ENCODE measurements at regions not wholly inside any gene's neighbourhood (a gene's known extent, or its start where the extent isn't known, plus 50 kb on each side); places are given as distances from the start of the nearest gene placed in this dataset.
A peak's percentile ranks its signal among the peaks of the same experiment; 100 is the strongest.
"Not testable (repeated sequence)": the region's sequence is repeated elsewhere in the genome, so short reads cannot be mapped to it uniquely, and the experiment has no call there.

- peak; percentile 86 for FAIRE-seq
- TF ChIP-seq POLR2A (IDR thresholded peaks at IDR 0.05; ENCODE audit: low read depth, low read length), result no peak
- TF ChIP-seq POLR2AphosphoS5 (IDR thresholded peaks at IDR 0.05; ENCODE audit: low read depth, low read length), result no peak
- TF ChIP-seq TAF1 (IDR thresholded peaks at IDR 0.05; ENCODE audit: borderline replicate concordance, low read depth, low read length), result no peak
- DNase-seq (ENCODE audit: insufficient read length), result no peak
Measured at GRCh38 chr1:234851450-234852438, 241.8 kb upstream of the IRF2BP2 start.

- TF ChIP-seq TAF1 (IDR thresholded peaks at IDR 0.05; ENCODE audit: borderline replicate concordance, low read depth, low read length) (no peak), POLR2AphosphoS5 (IDR thresholded peaks at IDR 0.05; ENCODE audit: low read depth, low read length) (no peak), POLR2A (IDR thresholded peaks at IDR 0.05; ENCODE audit: low read depth, low read length) (no peak)
- no peak for DNase-seq (ENCODE audit: insufficient read length)
- no peak for FAIRE-seq
Measured at GRCh38 chr1:234849832-234850231, 239.9 kb upstream of the IRF2BP2 start.

GRCh38 chr1:234848972-234849649 lies 239.1 kb upstream of the IRF2BP2 start:
- TF ChIP-seq POLR2AphosphoS5 (IDR thresholded peaks at IDR 0.05; ENCODE audit: low read depth, low read length), result no peak
- DNase-seq (ENCODE audit: insufficient read length) (no peak), FAIRE-seq (no peak)

GRCh38 chr1:234846813-234847212 lies 236.8 kb upstream of the IRF2BP2 start:
- not testable (repeated sequence) for DNase-seq (ENCODE audit: insufficient read length); FAIRE-seq

GRCh38 chr1:234845836-234846235 lies 235.9 kb upstream of the IRF2BP2 start:
- no peak for TF ChIP-seq POLR2A (IDR thresholded peaks at IDR 0.05; ENCODE audit: low read depth, low read length)
- no peak for TF ChIP-seq TAF1 (IDR thresholded peaks at IDR 0.05; ENCODE audit: borderline replicate concordance, low read depth, low read length)
- TF ChIP-seq POLR2AphosphoS5 (IDR thresholded peaks at IDR 0.05; ENCODE audit: low read depth, low read length), result no peak
- DNase-seq (ENCODE audit: insufficient read length) (no peak), FAIRE-seq (no peak)

- no peak for DNase-seq (ENCODE audit: insufficient read length)
Measured at GRCh38 chr1:234845097-234845660, 235.2 kb upstream of the IRF2BP2 start.

GRCh38 chr1:234844479-234845031 lies 234.6 kb upstream of the IRF2BP2 start:
- DNase-seq (ENCODE audit: insufficient read length) (no peak), FAIRE-seq (peak; percentile 51)
- TF ChIP-seq POLR2A (IDR thresholded peaks at IDR 0.05; ENCODE audit: low read depth, low read length), result peak; percentile 46; the same call in 1 of the 2 replicates
- no peak for TF ChIP-seq TAF1 (IDR thresholded peaks at IDR 0.05; ENCODE audit: borderline replicate concordance, low read depth, low read length)
- peak; percentile 72 for TF ChIP-seq POLR2AphosphoS5 (IDR thresholded peaks at IDR 0.05; ENCODE audit: low read depth, low read length)

More at GRCh38 chr1:234845097-234845660, 235.2 kb upstream of the IRF2BP2 start:
- FAIRE-seq, result peak; percentile 53
- TF ChIP-seq POLR2A (IDR thresholded peaks at IDR 0.05; ENCODE audit: low read depth, low read length), result no peak
- TF ChIP-seq TAF1 (IDR thresholded peaks at IDR 0.05; ENCODE audit: borderline replicate concordance, low read depth, low read length), result no peak
- TF ChIP-seq POLR2AphosphoS5 (IDR thresholded peaks at IDR 0.05; ENCODE audit: low read depth, low read length), result no peak

GRCh38 chr1:234843946-234844345 lies 234.0 kb upstream of the IRF2BP2 start:
- TF ChIP-seq TAF1 (IDR thresholded peaks at IDR 0.05; ENCODE audit: borderline replicate concordance, low read depth, low read length), result no peak
- no peak for TF ChIP-seq POLR2AphosphoS5 (IDR thresholded peaks at IDR 0.05; ENCODE audit: low read depth, low read length)
- DNase-seq (ENCODE audit: insufficient read length), result no peak
- no peak for FAIRE-seq

GRCh38 chr1:234842726-234843641 lies 233.0 kb upstream of the IRF2BP2 start:
- TF ChIP-seq TAF1 (IDR thresholded peaks at IDR 0.05; ENCODE audit: borderline replicate concordance, low read depth, low read length) (peak; percentile 67; the same call in 1 of the 2 replicates), POLR2A (IDR thresholded peaks at IDR 0.05; ENCODE audit: low read depth, low read length) (peak; percentile 87), POLR2AphosphoS5 (IDR thresholded peaks at IDR 0.05; ENCODE audit: low read depth, low read length) (peak; percentile 94)
- peak; percentile 97 for FAIRE-seq
- DNase-seq (ENCODE audit: insufficient read length), result peak; percentile 47

- peak; percentile 82 for TF ChIP-seq POLR2A (IDR thresholded peaks at IDR 0.05; ENCODE audit: low read depth, low read length)
- no peak for TF ChIP-seq TAF1 (IDR thresholded peaks at IDR 0.05; ENCODE audit: borderline replicate concordance, low read depth, low read length)
- TF ChIP-seq POLR2AphosphoS5 (IDR thresholded peaks at IDR 0.05; ENCODE audit: low read depth, low read length), result peak; percentile 80; the same call in 1 of the 2 replicates
- DNase-seq (ENCODE audit: insufficient read length) (no peak), FAIRE-seq (peak; percentile 33)
Measured at GRCh38 chr1:234841710-234842231, 231.8 kb upstream of the IRF2BP2 start.
